Kidney epithelial cell (primary cell): ENCODE measurements at regions not wholly inside any gene's neighbourhood (a gene's known extent, or its start where the extent isn't known, plus 50 kb on each side); places are given as distances from the start of the nearest gene placed in this dataset.

Source experiments
- DNase-seq: peaks from one replicate; pipeline ENCODE4 v3.0.0-alpha.2; 2010; ENCODE audit warnings: low read depth
- H3K27me3 ChIP-seq: 2 replicates; pipeline ENCODE4 v1.6.0; 2011; ENCODE audit warnings: low read length; ENCODE audit not compliant: control insufficient read depth, insufficient read depth
- H3K36me3 ChIP-seq: 2 replicates; pipeline ENCODE4 v1.5.1; 2011; ENCODE audit warnings: low read length; ENCODE audit not compliant: control insufficient read depth, insufficient read depth
- H3K4me3 ChIP-seq: 2 replicates; pipeline ENCODE4 v1.5.1; 2011; ENCODE audit warnings: low read depth, mild to moderate bottlenecking, control low read depth, low read length
- TF ChIP-seq, protein P1 (sequence below): IDR thresholded peaks from 2 replicates; pipeline ENCODE4 v1.5.1; 2011; ENCODE audit warnings: mild to moderate bottlenecking, moderate library complexity, low read length, control low read depth, inconsistent platforms; ENCODE audit not compliant: insufficient read depth, poor library complexity, severe bottlenecking

GRCh38 chr10:42111661-42112330, 526.6 kb downstream of the ZNF33B start:
- TF ChIP-seq, protein P1, sequence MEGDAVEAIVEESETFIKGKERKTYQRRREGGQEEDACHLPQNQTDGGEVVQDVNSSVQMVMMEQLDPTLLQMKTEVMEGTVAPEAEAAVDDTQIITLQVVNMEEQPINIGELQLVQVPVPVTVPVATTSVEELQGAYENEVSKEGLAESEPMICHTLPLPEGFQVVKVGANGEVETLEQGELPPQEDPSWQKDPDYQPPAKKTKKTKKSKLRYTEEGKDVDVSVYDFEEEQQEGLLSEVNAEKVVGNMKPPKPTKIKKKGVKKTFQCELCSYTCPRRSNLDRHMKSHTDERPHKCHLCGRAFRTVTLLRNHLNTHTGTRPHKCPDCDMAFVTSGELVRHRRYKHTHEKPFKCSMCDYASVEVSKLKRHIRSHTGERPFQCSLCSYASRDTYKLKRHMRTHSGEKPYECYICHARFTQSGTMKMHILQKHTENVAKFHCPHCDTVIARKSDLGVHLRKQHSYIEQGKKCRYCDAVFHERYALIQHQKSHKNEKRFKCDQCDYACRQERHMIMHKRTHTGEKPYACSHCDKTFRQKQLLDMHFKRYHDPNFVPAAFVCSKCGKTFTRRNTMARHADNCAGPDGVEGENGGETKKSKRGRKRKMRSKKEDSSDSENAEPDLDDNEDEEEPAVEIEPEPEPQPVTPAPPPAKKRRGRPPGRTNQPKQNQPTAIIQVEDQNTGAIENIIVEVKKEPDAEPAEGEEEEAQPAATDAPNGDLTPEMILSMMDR, result no peak
- DNase-seq, result no peak
- no peaks in the 10 kb centered on the region for H3K27me3 ChIP-seq
- H3K36me3 ChIP-seq, result no peaks in the 10 kb centered on the region
- no peak overlapping the region for H3K4me3 ChIP-seq

DNA sequence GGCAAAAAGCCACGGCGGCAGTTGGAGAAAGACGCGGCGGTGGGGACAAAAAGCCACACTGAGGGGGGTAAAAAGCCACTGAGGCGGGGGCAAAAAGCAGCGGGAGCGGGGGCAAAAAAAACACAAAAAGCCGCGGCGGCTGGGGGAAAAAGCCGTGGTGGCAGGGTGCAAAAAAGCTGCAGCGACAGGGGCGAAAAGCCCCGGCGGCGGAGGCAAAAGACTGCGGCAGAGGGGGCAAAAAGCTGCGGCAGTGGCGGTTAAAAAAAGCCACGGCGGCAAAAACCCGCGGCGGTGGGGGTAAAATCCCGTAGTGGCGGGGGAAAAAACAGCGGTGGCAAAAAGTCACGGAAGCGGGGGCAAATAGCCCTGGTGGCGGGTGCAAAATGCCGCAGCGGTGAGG, 527.3 kb downstream of the ZNF33B start:
- TF ChIP-seq, protein P1, result no peak
- DNase-seq, result no peak
- Histone ChIP-seq H3K27me3 (no peaks in the 10 kb centered on the region), H3K36me3 (no peaks in the 10 kb centered on the region), H3K4me3 (no peak overlapping the region)
